ENCODE measurements at regions not wholly inside any gene's neighbourhood (a gene's known extent, or its start where the extent isn't known, plus 50 kb on each side); places are given as distances from the start of the nearest gene placed in this dataset.

DNA sequence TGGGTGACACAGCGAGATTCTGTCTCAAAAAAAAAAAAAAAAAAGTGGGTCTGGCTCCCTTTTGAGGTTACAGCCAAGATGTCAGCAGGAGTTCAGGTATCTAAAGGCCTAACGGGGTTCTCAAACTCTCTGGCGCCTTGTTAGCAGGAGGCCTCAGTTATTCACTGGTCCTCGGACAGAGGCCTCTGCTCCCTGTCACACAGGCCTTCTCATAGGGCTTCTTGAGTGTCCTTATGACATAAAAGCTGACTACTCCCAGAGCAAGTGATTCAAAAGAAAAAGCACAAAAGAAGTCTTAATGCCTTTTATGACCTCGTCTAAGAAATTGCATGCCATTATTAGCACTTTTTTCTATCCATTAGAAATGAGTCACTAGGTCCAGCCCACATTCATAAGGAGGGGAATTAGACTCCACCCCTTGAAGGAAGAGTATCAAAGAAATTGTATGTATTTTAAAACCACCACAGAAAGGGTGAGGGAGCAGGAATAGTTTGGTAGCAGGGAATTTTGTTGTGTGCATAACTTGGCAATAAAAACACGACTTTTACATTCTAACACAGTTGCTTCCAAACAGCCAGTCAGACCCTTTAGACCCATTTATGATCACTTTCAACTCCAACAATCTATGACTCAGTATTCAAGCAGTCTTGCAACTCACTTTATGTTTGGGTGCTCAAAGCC is 90.3 kb downstream of the MEX3B start:
- no peak overlapping the region for H3K27ac ChIP-seq
- no peaks in the 10 kb centered on the region for H3K36me3 ChIP-seq
- WGBS (ENCODE audit: insufficient coverage, low coverage, low lambda C conversion rate, missing lambda C conversion rate) = 77% methylated on average over 3 of the region's 6 CpGs
- DNase-seq (no peak), ATAC-seq (no peak)
- H3K4me1 ChIP-seq = no peaks in the 10 kb centered on the region
- H3K4me3 ChIP-seq = no peak overlapping the region
- intact Hi-C loops (cut with DNase I) = no loop called here
- H3K27me3 ChIP-seq = no peaks in the 10 kb centered on the region
- no peaks in the 10 kb centered on the region for H3K9me3 ChIP-seq
- TF ChIP-seq, protein P1, sequence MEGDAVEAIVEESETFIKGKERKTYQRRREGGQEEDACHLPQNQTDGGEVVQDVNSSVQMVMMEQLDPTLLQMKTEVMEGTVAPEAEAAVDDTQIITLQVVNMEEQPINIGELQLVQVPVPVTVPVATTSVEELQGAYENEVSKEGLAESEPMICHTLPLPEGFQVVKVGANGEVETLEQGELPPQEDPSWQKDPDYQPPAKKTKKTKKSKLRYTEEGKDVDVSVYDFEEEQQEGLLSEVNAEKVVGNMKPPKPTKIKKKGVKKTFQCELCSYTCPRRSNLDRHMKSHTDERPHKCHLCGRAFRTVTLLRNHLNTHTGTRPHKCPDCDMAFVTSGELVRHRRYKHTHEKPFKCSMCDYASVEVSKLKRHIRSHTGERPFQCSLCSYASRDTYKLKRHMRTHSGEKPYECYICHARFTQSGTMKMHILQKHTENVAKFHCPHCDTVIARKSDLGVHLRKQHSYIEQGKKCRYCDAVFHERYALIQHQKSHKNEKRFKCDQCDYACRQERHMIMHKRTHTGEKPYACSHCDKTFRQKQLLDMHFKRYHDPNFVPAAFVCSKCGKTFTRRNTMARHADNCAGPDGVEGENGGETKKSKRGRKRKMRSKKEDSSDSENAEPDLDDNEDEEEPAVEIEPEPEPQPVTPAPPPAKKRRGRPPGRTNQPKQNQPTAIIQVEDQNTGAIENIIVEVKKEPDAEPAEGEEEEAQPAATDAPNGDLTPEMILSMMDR (IDR thresholded peaks at IDR 0.05) = no peak
- TF ChIP-seq POLR2A (IDR thresholded peaks at IDR 0.05) = no peak

GRCh38 chr15:81954158-81954783 is 91.5 kb downstream of the MEX3B start:
- Histone ChIP-seq H3K27ac (no peak overlapping the region), H3K9me3 (no peaks in the 10 kb centered on the region), H3K4me3 (no peak overlapping the region), H3K36me3 (no peaks in the 10 kb centered on the region), H3K27me3 (no peaks in the 10 kb centered on the region), H3K4me1 (no peaks in the 10 kb centered on the region)
- DNase-seq (no peak), ATAC-seq (no peak)
- intact Hi-C loops (cut with DNase I) = no loop called here
- TF ChIP-seq POLR2A (IDR thresholded peaks at IDR 0.05) = no peak
- TF ChIP-seq, protein P1 (IDR thresholded peaks at IDR 0.05) = no peak
- 63% methylated on average over 7 of the region's 9 CpGs for WGBS (ENCODE audit: insufficient coverage, low coverage, low lambda C conversion rate, missing lambda C conversion rate)

GRCh38 chr15:81950841-81951414 is 94.9 kb downstream of the MEX3B start:
- intact Hi-C loops (cut with DNase I) = no loop called here
- no peaks in the 10 kb centered on the region for H3K4me1 ChIP-seq
- 40% methylated on average over 7 of the region's 7 CpGs for WGBS (ENCODE audit: insufficient coverage, low coverage, low lambda C conversion rate, missing lambda C conversion rate)
- no peaks in the 10 kb centered on the region for H3K9me3 ChIP-seq
- ATAC-seq (no peak), DNase-seq (no peak)
- H3K27ac ChIP-seq = no peak overlapping the region
- H3K36me3 ChIP-seq = no peaks in the 10 kb centered on the region
- no peak overlapping the region for H3K4me3 ChIP-seq
- no peaks in the 10 kb centered on the region for H3K27me3 ChIP-seq
- no peak for TF ChIP-seq POLR2A (IDR thresholded peaks at IDR 0.05)
- TF ChIP-seq, protein P1 (IDR thresholded peaks at IDR 0.05) = no peak

DNA sequence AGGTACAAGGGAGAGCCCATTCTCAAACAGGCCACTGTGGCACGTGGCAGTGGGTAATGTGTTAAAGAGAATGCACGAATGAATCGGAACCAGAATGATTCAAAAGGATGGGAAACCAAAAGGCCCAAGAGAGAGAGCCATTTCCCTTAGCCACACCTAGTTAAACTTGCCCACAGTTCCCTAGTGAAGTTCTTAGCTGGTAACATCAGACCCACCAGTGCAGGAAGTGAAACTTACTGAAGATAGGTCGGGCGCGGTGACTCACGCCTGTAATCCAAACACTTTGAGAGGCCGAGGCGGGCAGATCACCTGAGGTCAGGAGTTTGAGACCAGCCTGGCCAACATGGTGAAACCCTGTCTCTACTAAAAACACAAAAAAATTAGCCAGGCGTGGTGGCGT is 97.1 kb downstream of the MEX3B start:
- no peak for ATAC-seq
- H3K27me3 ChIP-seq = no peaks in the 10 kb centered on the region
- H3K27ac ChIP-seq = no peak overlapping the region
- intact Hi-C loops (cut with DNase I) = loop anchor here in 1 of 2 donors (10.0 kb wide), 1 partner anchor 464 kb away; no protein-coding TSS in a partner anchor
- no peaks in the 10 kb centered on the region for H3K36me3 ChIP-seq
- DNase-seq = no peak
- no peaks in the 10 kb centered on the region for H3K9me3 ChIP-seq
- WGBS (ENCODE audit: insufficient coverage, low coverage, low lambda C conversion rate, missing lambda C conversion rate) = 65% methylated on average over 9 of the region's 11 CpGs
- TF ChIP-seq POLR2A (IDR thresholded peaks at IDR 0.05) = no peak
- TF ChIP-seq, protein P1 (IDR thresholded peaks at IDR 0.05) = no peak
- no peak overlapping the region for H3K4me3 ChIP-seq
- no peaks in the 10 kb centered on the region for H3K4me1 ChIP-seq

Data from right lobe of liver (tissue), 6 donors.